Smooth muscle cell (in vitro differentiated cells): ENCODE measurements at regions not wholly inside any gene's neighbourhood (a gene's known extent, or its start where the extent isn't known, plus 50 kb on each side); places are given as distances from the start of the nearest gene placed in this dataset.

Source experiments
- DNase-seq: peaks from one replicate; lab custom pipeline; 2025; ENCODE audit not compliant: unreplicated experiment; lab: John Stamatoyannopoulos, UW
- H2AFZ ChIP-seq: fragments of 200-600 bp; sonication (generic); 2 replicates; pipeline ENCODE4 v1.6.0; 2016; ENCODE audit warnings: antibody characterized with exemption, low read depth, mild to moderate bottlenecking
- H3F3A ChIP-seq: fragments of 200-600 bp; sonication (generic); 2 replicates; pipeline ENCODE4 v1.6.0; 2017; ENCODE audit warnings: antibody characterized with exemption, low read depth
- H3K27ac ChIP-seq: fragments of 200-600 bp; sonication (generic); 2 replicates; pipeline ENCODE4 v1.5.1; 2016; ENCODE audit warnings: low read depth, mild to moderate bottlenecking
- H3K27me3 ChIP-seq: fragments of 200-600 bp; sonication (generic); 2 replicates; pipeline ENCODE4 v1.6.1; 2016; ENCODE audit warnings: low read depth, mild to moderate bottlenecking
- H3K36me3 ChIP-seq: fragments of 200-600 bp; sonication (generic); 2 replicates; pipeline ENCODE4 v1.5.1; 2016; ENCODE audit warnings: low read depth
- H3K4me1 ChIP-seq: fragments of 200-600 bp; sonication (generic); 2 replicates; pipeline ENCODE4 v1.5.1; 2016; ENCODE audit warnings: low read depth
- H3K4me2 ChIP-seq: fragments of 200-600 bp; sonication (generic); 2 replicates; pipeline ENCODE4 v1.6.0; 2016; ENCODE audit warnings: mild to moderate bottlenecking
- H3K4me3 ChIP-seq: fragments of 200-600 bp; sonication (generic); 2 replicates; pipeline ENCODE4 v1.5.1; 2016; ENCODE audit warnings: mild to moderate bottlenecking
- H3K79me2 ChIP-seq: fragments of 200-600 bp; sonication (generic); 2 replicates; pipeline ENCODE4 v1.6.0; 2016; ENCODE audit warnings: low read depth, mild to moderate bottlenecking
- H3K9ac ChIP-seq: fragments of 200-600 bp; sonication (generic); 2 replicates; pipeline ENCODE4 v1.6.0; 2016; ENCODE audit warnings: low read depth
- H3K9me3 ChIP-seq: fragments of 200-600 bp; sonication (generic); replicated peaks from 2 replicates; pipeline ENCODE4 v1.5.1; 2016; ENCODE audit warnings: low read depth
- H4K20me1 ChIP-seq: fragments of 200-600 bp; sonication (generic); 2 replicates; pipeline ENCODE4 v1.6.0; 2016; ENCODE audit warnings: low read depth
- CTCF ChIP-seq: fragments of 200-600 bp; sonication (generic); IDR thresholded peaks from 2 replicates; pipeline ENCODE4 v1.5.1; 2017; ENCODE audit warnings: borderline replicate concordance, mild to moderate bottlenecking, antibody characterized with exemption; ENCODE audit not compliant: insufficient read depth, poor library complexity, severe bottlenecking
- WGBS: methylation state at CpG from one replicate; pipeline ENCODE4 v1.1.7; 2016; ENCODE audit warnings: low lambda C conversion rate; 5-methylcytosine and 5-hydroxymethylcytosine counted together

- no peak overlapping the region for H3K27ac ChIP-seq
- H3K36me3 ChIP-seq = no peaks in the 10 kb centered on the region
- no peaks in the 10 kb centered on the region for H3F3A ChIP-seq
- H4K20me1 ChIP-seq = no peaks in the 10 kb centered on the region
- no peaks in the 10 kb centered on the region for H3K27me3 ChIP-seq
- no peak for DNase-seq
- no peaks in the 10 kb centered on the region for H3K4me1 ChIP-seq
- H2AFZ ChIP-seq = no peak overlapping the region
- H3K9ac ChIP-seq = no peak overlapping the region
- no peak for TF ChIP-seq CTCF
- 95% methylated on average over 1 of the region's 1 CpG for WGBS
- H3K4me2 ChIP-seq = no peak overlapping the region
- H3K79me2 ChIP-seq = no peaks in the 10 kb centered on the region
- H3K9me3 ChIP-seq = no peaks in the 10 kb centered on the region
- no peak overlapping the region for H3K4me3 ChIP-seq
These were observed 628.9 kb downstream of the TNS3 start for GRCh38 chr7:46953008-46953407.

DNA sequence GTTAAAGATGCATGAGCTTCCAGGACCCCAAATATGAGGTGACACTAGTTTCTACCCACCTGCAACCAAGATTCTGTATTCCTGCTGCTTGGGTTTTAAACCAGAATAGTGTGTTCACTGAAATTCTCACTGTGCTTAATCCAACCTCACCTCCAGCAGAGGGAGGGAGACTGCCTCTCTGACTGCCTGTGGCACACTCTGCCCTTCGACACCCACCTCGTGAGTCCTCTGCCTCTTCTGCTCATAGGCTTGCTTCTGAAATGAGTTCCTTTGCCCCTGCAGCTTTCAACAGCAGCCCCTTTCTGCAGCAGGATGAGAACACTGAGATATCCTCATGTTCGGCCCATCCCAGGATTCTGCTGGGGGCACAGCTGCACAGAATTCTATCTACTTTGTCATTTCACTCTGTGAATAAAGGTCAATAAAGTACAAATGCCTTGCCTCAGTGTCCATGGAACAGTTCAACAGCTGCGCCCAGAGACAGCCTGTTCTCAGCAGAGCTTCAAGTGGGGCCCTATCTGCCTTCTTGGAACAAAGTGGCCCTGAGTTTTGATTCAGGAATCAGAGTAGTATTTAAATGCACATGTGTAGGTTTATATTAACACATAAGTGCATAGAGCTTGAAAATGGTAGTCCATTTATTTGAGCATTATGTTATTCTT, 632.5 kb downstream of the TNS3 start:
- no peak overlapping the region for H2AFZ ChIP-seq
- WGBS = 90% methylated on average over 4 of the region's 4 CpGs
- H3K9me3 ChIP-seq = no peaks in the 10 kb centered on the region
- no peak for TF ChIP-seq CTCF
- H3K79me2 ChIP-seq = no peaks in the 10 kb centered on the region
- no peak overlapping the region for H3K4me2 ChIP-seq
- H3F3A ChIP-seq = no peaks in the 10 kb centered on the region
- no peak overlapping the region for H3K9ac ChIP-seq
- H3K27ac ChIP-seq = no peak overlapping the region
- no peak overlapping the region for H3K4me3 ChIP-seq
- no peak for DNase-seq
- H3K36me3 ChIP-seq = no peaks in the 10 kb centered on the region
- no peaks in the 10 kb centered on the region for H3K27me3 ChIP-seq
- no peaks in the 10 kb centered on the region for H3K4me1 ChIP-seq
- H4K20me1 ChIP-seq = no peaks in the 10 kb centered on the region

DNA sequence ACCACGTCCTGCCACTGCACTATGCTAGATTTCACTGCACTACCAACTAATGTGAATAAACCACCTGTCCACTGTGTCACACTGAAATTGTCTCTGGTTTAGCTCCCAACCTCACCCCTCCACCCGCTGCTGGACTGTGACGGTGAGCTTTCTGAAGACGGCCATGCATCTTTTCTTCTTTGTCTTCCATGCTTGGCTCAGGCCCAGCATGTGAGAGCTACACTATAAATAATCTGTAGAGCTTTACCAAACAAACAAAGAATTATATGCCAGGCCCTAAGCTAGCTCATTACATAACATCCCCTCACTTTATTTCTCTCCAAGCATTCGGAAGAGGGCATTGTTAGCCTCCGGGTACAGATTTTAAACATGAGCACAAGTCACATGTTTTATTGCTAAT, 633.2 kb downstream of the TNS3 start:
- TF ChIP-seq CTCF = no peak
- Histone ChIP-seq H4K20me1 (no peaks in the 10 kb centered on the region), H3K4me1 (no peaks in the 10 kb centered on the region), H3K79me2 (no peaks in the 10 kb centered on the region), H3K27me3 (no peaks in the 10 kb centered on the region), H3K27ac (no peak overlapping the region), H3K9ac (no peak overlapping the region), H3K4me3 (no peak overlapping the region), H2AFZ (no peak overlapping the region), H3K9me3 (no peaks in the 10 kb centered on the region), H3K36me3 (no peaks in the 10 kb centered on the region), H3K4me2 (no peak overlapping the region), H3F3A (no peaks in the 10 kb centered on the region)
- DNase-seq = no peak
- WGBS = 93% methylated on average over 6 of the region's 6 CpGs

- Histone ChIP-seq H3K79me2 (no peaks in the 10 kb centered on the region), H3K9me3 (no peaks in the 10 kb centered on the region), H3K4me3 (no peak overlapping the region), H3K27ac (peak overlapping the region; percentile 40), H3K4me2 (peak overlapping the region; percentile 16), H4K20me1 (no peaks in the 10 kb centered on the region), H3F3A (no peaks in the 10 kb centered on the region), H3K9ac (no peak overlapping the region), H3K27me3 (no peaks in the 10 kb centered on the region), H2AFZ (no peak overlapping the region), H3K4me1 (no peaks in the 10 kb centered on the region), H3K36me3 (no peaks in the 10 kb centered on the region)
- TF ChIP-seq CTCF = no peak
- no peak for DNase-seq
These were observed 636.6 kb downstream of the TNS3 start for GRCh38 chr7:46945328-46945727.
